ENCODE measurements at regions not wholly inside any gene's neighbourhood (a gene's known extent, or its start where the extent isn't known, plus 50 kb on each side); places are given as distances from the start of the nearest gene placed in this dataset.

GRCh38 chr13:62431852-62432251 lies 1016.2 kb upstream of the PCDH20 start:
- Histone ChIP-seq H3K9me3 (ENCODE audit: control insufficient read depth in 1 of 2, insufficient read depth in 1 of 2, low read length in 2 of 2) (peaks cover 0 to 7% of the 10 kb centered on the region in 2 experiments), H3K36me3 (ENCODE audit: insufficient read depth, low read length) (no peaks in the 10 kb centered on the region), H3K4me3 (ENCODE audit: low read length) (no peak overlapping the region), H3K27me3 (ENCODE audit: control insufficient read depth in 1 of 2, insufficient read depth in 2 of 2, low read length in 2 of 2) (no peaks in the 10 kb centered on the region), H3K4me1 (ENCODE audit: insufficient read depth, low read length) (no peaks in the 10 kb centered on the region), H3K27ac (ENCODE audit: low read depth in 1 of 2, low read length in 2 of 2) (no peak overlapping the region)
- Mint-ChIP-seq H3K36me3 (ENCODE audit: low read depth) (no peaks in the 10 kb centered on the region), H3K27ac (no peak overlapping the region), H3K4me3 (no peak overlapping the region), H3K9me3 (peaks cover 3% of the 10 kb centered on the region), H3K27me3 (no peaks in the 10 kb centered on the region), H3K4me1 (ENCODE audit: low read depth) (no peaks in the 10 kb centered on the region)
- TF ChIP-seq CTCF (IDR thresholded peaks at IDR 0.05) = no peak
- ChIA-PET CTCF (no interaction called here), POLR2A (no interaction called here)
- intact Hi-C loops (cut with DNase I, micrococcal nuclease) = loop anchor here in 1 of 2 experiments (2.0 kb wide), 1 partner anchor 37 kb away; no protein-coding TSS in a partner anchor
- DNase-seq (no peak), ATAC-seq (ENCODE audit: poor library complexity) (no peak)

DNA sequence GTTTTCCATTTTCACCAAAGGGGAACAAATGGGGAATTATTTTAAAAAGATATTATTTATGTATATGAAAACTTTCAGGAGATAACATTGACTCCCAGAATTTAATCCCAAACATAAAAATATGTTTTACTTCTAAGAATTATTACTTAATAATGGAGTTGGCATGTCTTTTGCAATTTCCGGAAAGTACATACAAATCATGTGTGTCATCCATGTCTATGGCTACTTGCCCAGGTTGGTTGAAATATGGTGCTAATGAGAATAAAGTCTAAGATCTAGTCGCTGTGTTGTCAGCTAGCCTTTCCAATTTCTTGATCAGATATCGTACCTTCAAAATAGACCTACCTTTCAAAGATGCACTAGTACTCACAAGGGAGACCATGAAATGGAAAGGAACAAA lies 1003.2 kb upstream of the PCDH20 start:
- H3K27ac ChIP-seq (ENCODE audit: low read depth in 1 of 2, low read length in 2 of 2) = no peak overlapping the region
- Mint-ChIP-seq H3K36me3 (ENCODE audit: low read depth) (no peaks in the 10 kb centered on the region), H3K4me1 (ENCODE audit: low read depth) (no peaks in the 10 kb centered on the region), H3K9me3 (peaks cover 5% of the 10 kb centered on the region), H3K4me3 (no peak overlapping the region), H3K27me3 (no peaks in the 10 kb centered on the region), H3K27ac (no peak overlapping the region)
- intact Hi-C loops (cut with DNase I, micrococcal nuclease) = no loop called here
- no peaks in the 10 kb centered on the region for H3K36me3 ChIP-seq (ENCODE audit: insufficient read depth, low read length)
- no peaks in the 10 kb centered on the region for H3K27me3 ChIP-seq (ENCODE audit: control insufficient read depth in 1 of 2, insufficient read depth in 2 of 2, low read length in 2 of 2)
- TF ChIP-seq CTCF (IDR thresholded peaks at IDR 0.05) = no peak
- CTCF ChIA-PET = no interaction called here
- H3K9me3 ChIP-seq (ENCODE audit: control insufficient read depth in 1 of 2, insufficient read depth in 1 of 2, low read length in 2 of 2) = no peaks in the 10 kb centered on the region
- no peak overlapping the region for H3K4me3 ChIP-seq (ENCODE audit: low read length)
- ATAC-seq (ENCODE audit: poor library complexity) (no peak), DNase-seq (no peak)
- no peaks in the 10 kb centered on the region for H3K4me1 ChIP-seq (ENCODE audit: insufficient read depth, low read length)
- POLR2A ChIA-PET = no interaction called here

GRCh38 chr13:62418376-62418775 lies 1002.7 kb upstream of the PCDH20 start:
- Histone ChIP-seq H3K27ac (ENCODE audit: low read depth in 1 of 2, low read length in 2 of 2) (no peak overlapping the region), H3K4me3 (ENCODE audit: low read length) (no peak overlapping the region), H3K4me1 (ENCODE audit: insufficient read depth, low read length) (no peaks in the 10 kb centered on the region), H3K27me3 (ENCODE audit: control insufficient read depth in 1 of 2, insufficient read depth in 2 of 2, low read length in 2 of 2) (no peaks in the 10 kb centered on the region), H3K36me3 (ENCODE audit: insufficient read depth, low read length) (no peaks in the 10 kb centered on the region), H3K9me3 (ENCODE audit: control insufficient read depth in 1 of 2, insufficient read depth in 1 of 2, low read length in 2 of 2) (peaks cover 0 to under 1% of the 10 kb centered on the region in 2 experiments)
- Mint-ChIP-seq H3K9me3 (peaks cover 5% of the 10 kb centered on the region), H3K27me3 (no peaks in the 10 kb centered on the region), H3K36me3 (ENCODE audit: low read depth) (no peaks in the 10 kb centered on the region), H3K4me3 (no peak overlapping the region), H3K4me1 (ENCODE audit: low read depth) (no peaks in the 10 kb centered on the region), H3K27ac (no peak overlapping the region)
- no peak for TF ChIP-seq CTCF (IDR thresholded peaks at IDR 0.05)
- CTCF ChIA-PET = no interaction called here
- POLR2A ChIA-PET = no interaction called here
- ATAC-seq (ENCODE audit: poor library complexity) (no peak), DNase-seq (no peak)
- intact Hi-C loops (cut with DNase I, micrococcal nuclease) = no loop called here
